WI38 (cell line): ENCODE measurements at regions not wholly inside any gene's neighbourhood (a gene's known extent, or its start where the extent isn't known, plus 50 kb on each side); places are given as distances from the start of the nearest gene placed in this dataset.

Experiments used
- H3K4me3 ChIP-seq: 2 replicates; pipeline ENCODE4 v1.5.1; 2011; ENCODE audit warnings: low read depth, mild to moderate bottlenecking, control low read depth, low read length
- CTCF ChIP-seq: IDR thresholded peaks from 2 replicates; pipeline ENCODE4 v1.5.1; 2012; ENCODE audit warnings: low read depth, mild to moderate bottlenecking, control low read depth, low read length

GRCh38 chr9:115267790-115268189 lies 149.8 kb upstream of the TNC start:
- TF ChIP-seq CTCF: no peak
- H3K4me3 ChIP-seq: no peak overlapping the region

- TF ChIP-seq CTCF: no peak
- H3K4me3 ChIP-seq: no peak overlapping the region
These were observed 157.8 kb upstream of the TNC start for GRCh38 chr9:115275753-115276152.

GRCh38 chr9:115276621-115277020 lies 158.7 kb upstream of the TNC start:
- no peak for TF ChIP-seq CTCF
- H3K4me3 ChIP-seq: no peak overlapping the region

- no peak for TF ChIP-seq CTCF
These were observed 159.3 kb upstream of the TNC start for GRCh38 chr9:115277301-115277700.

GRCh38 chr9:115278326-115279035 lies 160.5 kb upstream of the TNC start:
- TF ChIP-seq CTCF: no peak
- H3K4me3 ChIP-seq: no peak overlapping the region

More at GRCh38 chr9:115277301-115277700, 159.3 kb upstream of the TNC start:
- H3K4me3 ChIP-seq: no peak overlapping the region

GRCh38 chr9:115283395-115283794 lies 165.4 kb upstream of the TNC start:
- H3K4me3 ChIP-seq: no peak overlapping the region
- no peak for TF ChIP-seq CTCF

GRCh38 chr9:115285836-115286235 lies 167.9 kb upstream of the TNC start:
- no peak for TF ChIP-seq CTCF
- H3K4me3 ChIP-seq: no peak overlapping the region
